Osteocyte (in vitro differentiated cells): ENCODE measurements at regions not wholly inside any gene's neighbourhood (a gene's known extent, or its start where the extent isn't known, plus 50 kb on each side); places are given as distances from the start of the nearest gene placed in this dataset.

Experiments
- DNase-seq: peaks from one replicate; pipeline ENCODE4 v3.0.0; 2021; ENCODE audit warnings: mixed read lengths; ENCODE audit not compliant: unreplicated experiment; ENCODE audit errors: extremely low spot score
- H3K27ac Mint-ChIP-seq: one replicate; pipeline ENCODE4 v1.8.0; 2021; ENCODE audit warnings: mild to moderate bottlenecking, mixed read lengths; ENCODE audit not compliant: unreplicated experiment
- H3K27me3 Mint-ChIP-seq: one replicate; pipeline ENCODE4 v1.8.0; 2021; ENCODE audit warnings: mixed read lengths; ENCODE audit not compliant: unreplicated experiment
- H3K36me3 Mint-ChIP-seq: one replicate; pipeline ENCODE4 v1.8.0; 2021; ENCODE audit warnings: mixed read lengths; ENCODE audit not compliant: unreplicated experiment
- H3K4me1 Mint-ChIP-seq: one replicate; pipeline ENCODE4 v1.8.0; 2021; ENCODE audit warnings: mixed read lengths; ENCODE audit not compliant: unreplicated experiment
- H3K4me3 Mint-ChIP-seq: one replicate; pipeline ENCODE4 v1.8.0; 2021; ENCODE audit warnings: mild to moderate bottlenecking, moderate library complexity, mixed read lengths; ENCODE audit not compliant: unreplicated experiment
- H3K9me3 Mint-ChIP-seq: one replicate; pipeline ENCODE4 v1.8.0; 2021; ENCODE audit warnings: mixed read lengths; ENCODE audit not compliant: unreplicated experiment
- TF ChIP-seq, protein P1 (sequence below): fragments of 200-600 bp; sonication (generic); IDR thresholded peaks from 2 replicates; pipeline ENCODE4 v1.5.0; 2021; ENCODE audit warnings: antibody characterized with exemption, mild to moderate bottlenecking, moderate library complexity

DNA sequence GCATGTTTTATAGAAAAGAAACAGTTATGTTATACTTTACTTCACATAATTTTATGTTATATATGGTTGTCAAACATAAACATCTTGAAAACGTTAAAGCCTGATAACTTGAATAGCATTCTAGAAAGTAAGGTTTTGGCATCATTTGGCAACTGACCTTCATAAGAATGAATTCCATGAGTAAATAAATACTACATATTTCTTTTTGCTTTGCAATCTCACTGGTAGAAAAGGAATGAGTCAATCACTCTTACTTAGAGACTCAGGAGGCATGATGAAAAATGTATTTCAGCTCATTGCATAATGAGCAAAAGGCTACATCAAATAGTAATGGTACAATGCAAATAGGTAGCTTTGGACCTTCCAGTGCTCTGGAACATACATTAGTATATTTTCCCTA lies 1381.9 kb downstream of the EFNB2 start:
- Mint-ChIP-seq H3K9me3 (peaks cover 7% of the 10 kb centered on the region), H3K4me3 (no peak overlapping the region), H3K27ac (no peak overlapping the region), H3K27me3 (no peaks in the 10 kb centered on the region), H3K4me1 (peaks cover 4% of the 10 kb centered on the region), H3K36me3 (peaks cover 2% of the 10 kb centered on the region)
- DNase-seq, result no peak
- TF ChIP-seq, protein P1, sequence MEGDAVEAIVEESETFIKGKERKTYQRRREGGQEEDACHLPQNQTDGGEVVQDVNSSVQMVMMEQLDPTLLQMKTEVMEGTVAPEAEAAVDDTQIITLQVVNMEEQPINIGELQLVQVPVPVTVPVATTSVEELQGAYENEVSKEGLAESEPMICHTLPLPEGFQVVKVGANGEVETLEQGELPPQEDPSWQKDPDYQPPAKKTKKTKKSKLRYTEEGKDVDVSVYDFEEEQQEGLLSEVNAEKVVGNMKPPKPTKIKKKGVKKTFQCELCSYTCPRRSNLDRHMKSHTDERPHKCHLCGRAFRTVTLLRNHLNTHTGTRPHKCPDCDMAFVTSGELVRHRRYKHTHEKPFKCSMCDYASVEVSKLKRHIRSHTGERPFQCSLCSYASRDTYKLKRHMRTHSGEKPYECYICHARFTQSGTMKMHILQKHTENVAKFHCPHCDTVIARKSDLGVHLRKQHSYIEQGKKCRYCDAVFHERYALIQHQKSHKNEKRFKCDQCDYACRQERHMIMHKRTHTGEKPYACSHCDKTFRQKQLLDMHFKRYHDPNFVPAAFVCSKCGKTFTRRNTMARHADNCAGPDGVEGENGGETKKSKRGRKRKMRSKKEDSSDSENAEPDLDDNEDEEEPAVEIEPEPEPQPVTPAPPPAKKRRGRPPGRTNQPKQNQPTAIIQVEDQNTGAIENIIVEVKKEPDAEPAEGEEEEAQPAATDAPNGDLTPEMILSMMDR, result no peak

DNA sequence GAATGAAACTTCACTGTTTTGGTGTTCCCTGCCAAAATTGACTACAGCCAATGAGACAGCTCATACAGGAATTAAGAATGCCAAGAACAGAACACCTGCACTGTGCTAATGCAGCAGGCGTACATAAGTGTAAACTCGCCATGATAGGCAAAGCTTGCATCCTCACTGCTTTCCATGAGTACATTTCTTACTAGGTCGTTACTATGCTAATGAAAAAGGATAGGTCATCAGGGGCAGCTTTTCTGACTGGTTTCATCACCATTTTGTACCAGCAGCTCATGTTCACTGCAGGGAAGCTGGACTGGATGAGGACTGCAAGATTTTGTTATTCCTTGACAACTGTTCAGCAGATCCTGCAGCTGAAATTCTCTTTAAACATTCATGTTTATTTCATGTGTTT lies 1383.8 kb downstream of the EFNB2 start:
- Mint-ChIP-seq H3K36me3 (peaks cover 2% of the 10 kb centered on the region), H3K9me3 (peaks cover 7% of the 10 kb centered on the region), H3K4me1 (peaks cover 4% of the 10 kb centered on the region), H3K4me3 (no peak overlapping the region), H3K27ac (no peak overlapping the region), H3K27me3 (no peaks in the 10 kb centered on the region)
- no peak for DNase-seq
- TF ChIP-seq, protein P1, result no peak

DNA sequence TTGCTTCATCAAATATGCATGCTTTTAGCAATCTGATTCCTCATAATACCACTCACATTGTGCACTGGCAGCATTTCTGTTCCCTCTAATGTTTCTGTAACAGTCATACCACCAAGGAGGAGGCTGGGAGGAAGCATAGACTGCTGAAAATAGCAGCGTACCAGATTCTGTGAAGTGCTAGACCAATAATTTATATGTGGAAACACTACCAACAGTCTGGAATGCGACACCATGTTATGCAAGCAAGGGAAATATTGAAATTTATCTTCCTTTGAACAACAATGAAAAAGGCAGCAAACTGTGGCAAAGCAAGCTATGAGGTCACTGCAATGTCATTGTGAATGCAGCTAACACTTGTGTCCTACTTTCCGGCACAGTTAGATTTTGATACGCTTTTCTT lies 1388.0 kb downstream of the EFNB2 start:
- Mint-ChIP-seq H3K27me3 (no peaks in the 10 kb centered on the region), H3K9me3 (no peaks in the 10 kb centered on the region), H3K36me3 (no peaks in the 10 kb centered on the region), H3K4me3 (no peak overlapping the region), H3K4me1 (no peaks in the 10 kb centered on the region), H3K27ac (no peak overlapping the region)
- TF ChIP-seq, protein P1, result no peak
- DNase-seq, result no peak

DNA sequence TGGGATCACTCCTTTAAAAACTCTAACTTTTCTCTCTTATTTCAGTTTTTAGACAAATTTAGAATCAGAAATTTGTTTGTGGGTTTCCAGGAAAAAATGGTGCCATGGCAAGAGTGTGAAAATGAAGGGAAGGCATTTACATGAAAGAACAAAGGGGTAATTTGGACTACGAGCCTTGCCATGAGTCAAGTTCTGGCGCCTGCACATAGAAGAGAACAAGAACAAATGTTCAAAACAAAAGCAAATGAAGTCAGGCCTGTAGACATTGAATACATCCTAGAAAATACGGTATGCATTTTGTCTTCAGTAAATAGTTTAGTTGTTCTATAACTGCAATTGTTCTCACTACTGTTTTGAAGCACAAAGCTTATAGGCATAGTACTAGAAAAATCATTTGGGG lies 1390.5 kb downstream of the EFNB2 start:
- Mint-ChIP-seq H3K27me3 (no peaks in the 10 kb centered on the region), H3K4me3 (no peak overlapping the region), H3K4me1 (no peaks in the 10 kb centered on the region), H3K9me3 (no peaks in the 10 kb centered on the region), H3K27ac (no peak overlapping the region), H3K36me3 (no peaks in the 10 kb centered on the region)
- DNase-seq, result no peak
- TF ChIP-seq, protein P1, result no peak

DNA sequence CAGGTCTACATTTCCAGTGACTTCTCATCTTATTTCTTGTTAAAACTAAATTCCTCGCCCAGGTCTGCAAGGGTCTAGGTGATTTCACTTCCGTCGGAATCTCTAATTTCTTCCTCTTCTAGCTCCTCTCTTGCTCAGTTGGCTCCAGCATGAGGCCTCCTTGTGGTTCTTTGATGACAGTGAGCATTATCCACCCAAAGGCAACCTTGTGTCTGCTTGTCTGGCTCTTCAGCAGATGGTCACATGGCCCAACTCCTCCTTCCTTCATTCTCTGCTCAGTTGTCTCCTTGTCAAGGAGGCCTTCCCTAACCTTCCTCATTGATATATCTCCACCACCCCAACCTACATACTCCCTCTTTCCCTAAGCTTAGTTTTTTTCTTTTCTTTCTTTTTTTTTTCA lies 1391.4 kb downstream of the EFNB2 start:
- Mint-ChIP-seq H3K4me1 (no peaks in the 10 kb centered on the region), H3K4me3 (no peak overlapping the region), H3K36me3 (no peaks in the 10 kb centered on the region), H3K27me3 (no peaks in the 10 kb centered on the region), H3K27ac (no peak overlapping the region), H3K9me3 (no peaks in the 10 kb centered on the region)
- no peak for DNase-seq
- TF ChIP-seq, protein P1, result no peak
